MCF 10A (cell line): ENCODE measurements at regions not wholly inside any gene's neighbourhood (a gene's known extent, or its start where the extent isn't known, plus 50 kb on each side); places are given as distances from the start of the nearest gene placed in this dataset.

ENCODE experiments used
- BruUV-seq: library from RNA; stranded (reverse); fragments of 400-500 nt; replicated peaks from 2 replicates; lab custom pipeline; 2021; lab: Mats Ljungman, UMichigan
- CTCF ChIA-PET: fragments of 300-600 bp; sonication (Branson Sonifier 250); formaldehyde crosslinking; extraction: SDS; loops from one replicate; lab custom pipeline; 2021; ENCODE audit warnings: antibody characterized with exemption, inconsistent platforms; lab: Yijun Ruan, JAX
- POLR2A ChIA-PET: fragments of 300-600, 350-650 bp; sonication (Branson Sonifier 250); formaldehyde crosslinking; extraction: SDS; loops from one replicate; lab custom pipeline; 2020; ENCODE audit warnings: antibody characterized with exemption, inconsistent platforms; lab: Yijun Ruan, JAX
- DNase-seq: peaks from one replicate; pipeline ENCODE4 v3.0.0-alpha.2; 2018; ENCODE audit not compliant: unreplicated experiment
- H3K27ac Mint-ChIP-seq: one replicate; pipeline ENCODE4 v1.8.0; 2022; ENCODE audit warnings: mild to moderate bottlenecking, low read depth, mixed read lengths; ENCODE audit not compliant: unreplicated experiment
- H3K27me3 Mint-ChIP-seq: one replicate; pipeline ENCODE4 v1.8.0; 2022; ENCODE audit warnings: mixed read lengths; ENCODE audit not compliant: insufficient read depth, unreplicated experiment
- H3K36me3 Mint-ChIP-seq: one replicate; pipeline ENCODE4 v1.8.0; 2022; ENCODE audit warnings: mild to moderate bottlenecking, moderate library complexity, mixed read lengths; ENCODE audit not compliant: insufficient read depth, unreplicated experiment
- H3K4me1 Mint-ChIP-seq: one replicate; pipeline ENCODE4 v1.8.0; 2022; ENCODE audit warnings: mixed read lengths; ENCODE audit not compliant: insufficient read depth, unreplicated experiment
- H3K4me3 Mint-ChIP-seq: one replicate; pipeline ENCODE4 v1.8.0; 2022; ENCODE audit warnings: mild to moderate bottlenecking, moderate library complexity, mixed read lengths; ENCODE audit not compliant: unreplicated experiment
- H3K9me3 Mint-ChIP-seq: one replicate; pipeline ENCODE4 v1.8.0; 2022; ENCODE audit warnings: mixed read lengths; ENCODE audit not compliant: unreplicated experiment
- intact Hi-C: fragments of 100-400 bp; cut with micrococcal nuclease; formaldehyde crosslinking; loops from 2 replicates; pipeline ENCODE4 v1.14.1; 2022
- TF ChIP-seq, protein P1 (sequence below): fragments of 200-600 bp; IDR thresholded peaks from one replicate; pipeline ENCODE4 v1.8.0; 2022; ENCODE audit warnings: antibody characterized with exemption, mild to moderate bottlenecking; ENCODE audit not compliant: unreplicated experiment

DNA sequence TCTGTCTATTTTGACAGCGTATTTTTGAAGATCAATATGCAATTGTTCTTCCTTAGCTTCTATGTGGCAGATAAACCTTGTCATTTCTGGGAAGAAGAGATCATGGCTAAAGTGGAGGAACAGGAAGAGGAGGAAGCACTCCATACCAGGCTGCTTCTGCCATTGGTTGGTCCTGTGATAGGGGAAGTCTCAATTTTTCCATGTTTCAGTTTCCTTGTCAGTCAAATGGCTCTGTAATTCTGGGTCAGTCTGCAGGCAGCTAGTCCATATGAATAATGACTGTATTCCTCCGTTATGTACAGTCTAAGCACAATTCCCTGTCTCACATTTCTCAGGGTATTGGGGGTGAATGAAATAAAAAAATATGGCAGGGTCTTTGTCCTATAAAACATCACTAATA, 277.6 kb upstream of the CXCR4 start:
- no peaks in the 10 kb centered on the region for H3K4me1 Mint-ChIP-seq
- ChIA-PET POLR2A (no interaction called here), CTCF (interaction anchor here (1.0 kb wide), 1 partner anchor 10 kb away, joined by 3 read pairs; no protein-coding TSS in a partner anchor)
- no TSS peak for BruUV-seq
- intact Hi-C loops, result no loop called here
- no peaks in the 10 kb centered on the region for H3K36me3 Mint-ChIP-seq
- no peak overlapping the region for H3K4me3 Mint-ChIP-seq
- H3K9me3 Mint-ChIP-seq, result no peaks in the 10 kb centered on the region
- DNase-seq, result no peak
- TF ChIP-seq, protein P1, sequence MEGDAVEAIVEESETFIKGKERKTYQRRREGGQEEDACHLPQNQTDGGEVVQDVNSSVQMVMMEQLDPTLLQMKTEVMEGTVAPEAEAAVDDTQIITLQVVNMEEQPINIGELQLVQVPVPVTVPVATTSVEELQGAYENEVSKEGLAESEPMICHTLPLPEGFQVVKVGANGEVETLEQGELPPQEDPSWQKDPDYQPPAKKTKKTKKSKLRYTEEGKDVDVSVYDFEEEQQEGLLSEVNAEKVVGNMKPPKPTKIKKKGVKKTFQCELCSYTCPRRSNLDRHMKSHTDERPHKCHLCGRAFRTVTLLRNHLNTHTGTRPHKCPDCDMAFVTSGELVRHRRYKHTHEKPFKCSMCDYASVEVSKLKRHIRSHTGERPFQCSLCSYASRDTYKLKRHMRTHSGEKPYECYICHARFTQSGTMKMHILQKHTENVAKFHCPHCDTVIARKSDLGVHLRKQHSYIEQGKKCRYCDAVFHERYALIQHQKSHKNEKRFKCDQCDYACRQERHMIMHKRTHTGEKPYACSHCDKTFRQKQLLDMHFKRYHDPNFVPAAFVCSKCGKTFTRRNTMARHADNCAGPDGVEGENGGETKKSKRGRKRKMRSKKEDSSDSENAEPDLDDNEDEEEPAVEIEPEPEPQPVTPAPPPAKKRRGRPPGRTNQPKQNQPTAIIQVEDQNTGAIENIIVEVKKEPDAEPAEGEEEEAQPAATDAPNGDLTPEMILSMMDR, result no peak
- H3K27ac Mint-ChIP-seq, result no peak overlapping the region
- H3K27me3 Mint-ChIP-seq, result no peaks in the 10 kb centered on the region

DNA sequence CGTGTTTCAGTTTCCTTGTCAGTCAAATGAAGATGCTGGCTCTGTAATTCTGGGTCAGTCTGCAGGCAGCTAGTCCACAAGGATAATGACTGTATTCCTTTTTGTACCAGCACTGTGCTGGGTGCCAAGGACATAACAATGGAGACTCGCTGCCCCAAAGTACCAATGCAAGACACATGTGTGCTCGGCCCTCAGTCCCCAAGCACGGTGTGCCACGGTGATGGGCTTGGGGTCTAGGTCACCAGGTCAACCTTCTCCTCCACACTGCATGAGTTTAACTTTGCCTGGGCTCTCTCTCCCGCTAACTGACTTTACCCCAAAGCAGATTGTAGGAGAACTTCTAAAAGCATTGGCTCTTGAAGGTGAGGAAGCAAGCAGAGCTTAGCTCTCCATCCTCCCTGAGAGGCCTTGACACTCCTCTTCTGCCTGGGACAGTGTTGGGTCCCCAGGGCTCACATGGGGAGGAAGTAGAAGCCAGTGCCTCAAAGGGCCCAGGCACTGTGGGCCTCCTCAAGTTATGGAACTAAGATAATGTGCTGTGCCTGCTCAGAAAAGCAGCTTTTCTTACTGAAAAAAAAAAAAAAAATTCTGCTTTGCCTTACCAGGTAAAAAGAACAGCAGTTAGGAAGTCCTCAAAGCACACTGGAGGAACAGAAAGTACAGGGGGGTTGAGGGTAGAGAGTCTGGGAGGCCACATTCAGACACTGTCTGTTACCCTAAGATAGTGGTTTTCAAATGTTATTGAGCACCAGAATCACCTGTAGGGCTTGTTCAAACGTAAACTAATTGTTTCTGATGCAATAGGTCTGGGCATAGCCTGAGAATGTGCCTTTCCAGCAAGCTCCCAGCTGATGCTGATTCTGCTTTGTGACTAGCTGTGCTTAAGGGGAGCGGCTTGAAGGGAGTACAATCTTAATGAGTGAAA, 276.4 kb upstream of the CXCR4 start:
- intact Hi-C loops, result no loop called here
- CTCF ChIA-PET, result interaction anchor here (0.7 to 1.0 kb wide), 2 partner anchors 9 to 407 kb away, joined by 3 read pairs; no protein-coding TSS in a partner anchor
- Mint-ChIP-seq H3K4me3 (no peak overlapping the region), H3K9me3 (no peaks in the 10 kb centered on the region), H3K36me3 (no peaks in the 10 kb centered on the region), H3K4me1 (no peaks in the 10 kb centered on the region), H3K27me3 (peaks cover 8% of the 10 kb centered on the region), H3K27ac (no peak overlapping the region)
- POLR2A ChIA-PET, result no interaction called here
- TF ChIP-seq, protein P1, result no peak
- DNase-seq, result no peak
- no TSS peak for BruUV-seq

DNA sequence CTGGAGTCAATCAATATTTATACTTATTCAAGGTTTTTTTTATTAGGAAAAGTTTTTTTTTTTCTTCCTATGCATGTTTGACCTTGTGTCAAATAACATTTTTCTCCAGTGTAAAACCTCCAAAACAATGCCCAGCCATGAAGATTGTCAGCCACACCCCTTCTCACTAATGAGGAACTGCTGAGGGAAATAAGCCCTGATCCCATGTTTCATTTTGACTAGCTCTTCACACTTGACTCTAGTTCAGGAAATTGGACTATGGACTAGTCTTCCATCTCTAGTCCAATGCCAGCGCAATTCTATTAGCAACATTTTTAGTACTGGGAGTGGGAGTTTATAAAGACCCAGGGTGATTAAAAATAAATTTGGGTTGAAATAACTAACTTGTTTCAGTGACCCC, 275.6 kb upstream of the CXCR4 start:
- TF ChIP-seq, protein P1, result no peak
- H3K4me1 Mint-ChIP-seq, result no peaks in the 10 kb centered on the region
- peaks cover 17% of the 10 kb centered on the region for H3K27me3 Mint-ChIP-seq
- ChIA-PET POLR2A (no interaction called here), CTCF (no interaction called here)
- no TSS peak for BruUV-seq
- intact Hi-C loops, result no loop called here
- H3K27ac Mint-ChIP-seq, result no peak overlapping the region
- DNase-seq, result no peak
- no peak overlapping the region for H3K4me3 Mint-ChIP-seq
- H3K9me3 Mint-ChIP-seq, result no peaks in the 10 kb centered on the region
- no peaks in the 10 kb centered on the region for H3K36me3 Mint-ChIP-seq

DNA sequence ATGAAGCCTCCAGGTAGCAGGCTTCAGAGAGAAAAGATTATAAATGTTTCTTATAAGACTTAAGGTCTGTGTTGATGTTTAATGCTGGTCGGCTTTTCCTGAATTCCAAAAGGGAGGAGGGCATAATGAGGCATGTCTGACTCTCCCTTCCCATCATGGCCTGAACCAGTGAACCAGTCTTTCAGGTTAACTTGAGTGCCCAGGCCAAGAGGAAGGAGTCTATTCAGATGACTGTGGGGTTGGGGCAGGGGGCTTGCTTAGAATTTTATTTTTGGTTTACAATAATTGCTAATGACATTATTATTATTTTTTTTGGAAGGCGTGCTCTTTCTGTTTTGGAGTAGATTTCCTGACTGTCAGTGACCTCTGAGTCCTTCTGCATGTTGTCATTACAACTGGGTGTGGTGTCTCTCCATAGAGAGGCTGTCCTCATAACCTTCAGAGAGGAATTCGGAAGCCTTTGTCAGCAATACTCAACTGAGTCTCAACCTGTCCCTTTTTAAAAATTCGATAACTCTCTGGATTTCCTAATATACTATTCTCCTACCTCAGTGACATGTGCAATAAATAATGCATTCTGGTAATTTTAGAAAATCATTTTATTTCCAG, 275.1 kb upstream of the CXCR4 start:
- no peak overlapping the region for H3K4me3 Mint-ChIP-seq
- H3K9me3 Mint-ChIP-seq, result no peaks in the 10 kb centered on the region
- POLR2A ChIA-PET, result no interaction called here
- no peak for DNase-seq
- no peaks in the 10 kb centered on the region for H3K4me1 Mint-ChIP-seq
- CTCF ChIA-PET, result no interaction called here
- peaks cover 18% of the 10 kb centered on the region for H3K27me3 Mint-ChIP-seq
- intact Hi-C loops, result no loop called here
- BruUV-seq, result no TSS peak
- TF ChIP-seq, protein P1, result no peak
- no peaks in the 10 kb centered on the region for H3K36me3 Mint-ChIP-seq
- no peak overlapping the region for H3K27ac Mint-ChIP-seq
